Non-pigmented ciliary epithelial cell (primary cell): ENCODE measurements at regions not wholly inside any gene's neighbourhood (a gene's known extent, or its start where the extent isn't known, plus 50 kb on each side); places are given as distances from the start of the nearest gene placed in this dataset.
"Not testable (repeated sequence)": the region's sequence is repeated elsewhere in the genome, so short reads cannot be mapped to it uniquely, and the experiment has no call there.

ENCODE experiments used
- DNase-seq: peaks from one replicate; pipeline ENCODE4 v3.0.0-alpha.2; 2010; ENCODE audit warnings: low read depth

GRCh38 chr3:161600173-161600572, 103.6 kb downstream of the OTOL1 start:
- DNase-seq = no peak

GRCh38 chr3:161602475-161602874, 105.9 kb downstream of the OTOL1 start:
- no peak for DNase-seq

GRCh38 chr3:161602918-161603317, 106.3 kb downstream of the OTOL1 start:
- no peak for DNase-seq

GRCh38 chr3:161607056-161607455, 110.4 kb downstream of the OTOL1 start:
- DNase-seq = no peak

GRCh38 chr3:161619351-161619750, 122.7 kb downstream of the OTOL1 start:
- DNase-seq = no peak

GRCh38 chr3:161630794-161631193, 134.2 kb downstream of the OTOL1 start:
- DNase-seq = no peak

GRCh38 chr3:161631536-161631935, 134.9 kb downstream of the OTOL1 start:
- DNase-seq = no peak

- DNase-seq = no peak
Observed at GRCh38 chr3:161637559-161637958, 141.0 kb downstream of the OTOL1 start.

- DNase-seq = not testable (repeated sequence)
Observed at GRCh38 chr3:161639095-161639494, 142.5 kb downstream of the OTOL1 start.

GRCh38 chr3:161640181-161640580, 143.6 kb downstream of the OTOL1 start:
- no peak for DNase-seq

- no peak for DNase-seq
Observed at GRCh38 chr3:161641287-161641686, 144.7 kb downstream of the OTOL1 start.

GRCh38 chr3:161644891-161645635, 148.5 kb downstream of the OTOL1 start:
- DNase-seq = no peak

GRCh38 chr3:161647936-161648470, 151.4 kb downstream of the OTOL1 start:
- DNase-seq = no peak

- DNase-seq = no peak
Observed at GRCh38 chr3:161649900-161650484, 153.4 kb downstream of the OTOL1 start.

GRCh38 chr3:161657786-161658185, 161.2 kb downstream of the OTOL1 start:
- DNase-seq = no peak

GRCh38 chr3:161671141-161671540, 174.5 kb downstream of the OTOL1 start:
- DNase-seq = no peak

- no peak for DNase-seq
Observed at GRCh38 chr3:161672478-161672877, 175.9 kb downstream of the OTOL1 start.

- DNase-seq = no peak
Observed at GRCh38 chr3:161673866-161674265, 177.3 kb downstream of the OTOL1 start.

GRCh38 chr3:161674402-161674801, 177.8 kb downstream of the OTOL1 start:
- DNase-seq = no peak

- DNase-seq = not testable (repeated sequence)
Observed at GRCh38 chr3:161681831-161682230, 185.2 kb downstream of the OTOL1 start.

- no peak for DNase-seq
Observed at GRCh38 chr3:161682715-161683114, 186.1 kb downstream of the OTOL1 start.

- DNase-seq = no peak
Observed at GRCh38 chr3:161689584-161690298, 193.1 kb downstream of the OTOL1 start.

- no peak for DNase-seq
Observed at GRCh38 chr3:161690299-161690620, 193.7 kb downstream of the OTOL1 start.
